ENCODE measurements at regions not wholly inside any gene's neighbourhood (a gene's known extent, or its start where the extent isn't known, plus 50 kb on each side); places are given as distances from the start of the nearest gene placed in this dataset.
"Not testable (repeated sequence)": the region's sequence is repeated elsewhere in the genome, so short reads cannot be mapped to it uniquely, and the experiment has no call there.

DNA sequence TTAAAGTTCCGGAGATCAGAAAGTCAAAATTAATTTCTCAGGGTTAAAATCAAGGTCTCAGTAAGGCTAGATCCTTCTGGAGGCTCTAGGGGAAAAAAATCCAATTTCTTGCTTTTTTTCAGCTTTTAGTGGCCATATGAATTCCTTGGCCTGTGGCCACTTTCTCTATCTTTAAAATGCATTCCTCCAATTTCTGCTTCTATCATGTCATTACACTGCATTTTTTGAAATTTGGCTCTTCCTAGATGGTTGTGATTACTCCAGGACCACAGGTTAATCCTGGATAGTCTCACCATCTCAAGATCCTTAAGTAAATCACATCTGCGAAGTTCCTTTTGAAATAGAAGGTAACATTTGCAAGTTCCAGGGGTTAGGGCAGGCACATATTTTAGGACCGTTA, 1294.9 kb upstream of the CITED2 start:
- DNase-seq (ENCODE audit: low spot score), result no peak

DNA sequence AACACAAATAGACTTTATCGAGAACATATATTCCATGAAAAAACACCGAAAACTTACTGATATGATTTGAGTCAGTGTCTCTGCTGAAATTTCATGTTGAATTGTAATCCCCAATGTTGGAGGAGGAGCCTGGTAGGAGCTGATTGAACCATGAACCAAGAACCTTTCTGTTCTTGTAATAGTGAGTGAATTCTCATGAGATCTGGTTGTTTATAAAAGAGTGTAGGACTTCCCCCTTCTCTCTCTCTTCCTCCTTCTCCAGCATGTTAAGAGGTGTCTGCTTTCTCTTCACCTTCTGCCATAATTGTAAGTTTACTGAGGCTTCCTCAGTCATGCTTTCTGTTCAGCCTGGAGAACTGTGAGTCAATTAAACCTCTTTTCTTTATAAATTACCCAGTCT, 1289.3 kb upstream of the CITED2 start:
- no peak for DNase-seq (ENCODE audit: low spot score)

DNA sequence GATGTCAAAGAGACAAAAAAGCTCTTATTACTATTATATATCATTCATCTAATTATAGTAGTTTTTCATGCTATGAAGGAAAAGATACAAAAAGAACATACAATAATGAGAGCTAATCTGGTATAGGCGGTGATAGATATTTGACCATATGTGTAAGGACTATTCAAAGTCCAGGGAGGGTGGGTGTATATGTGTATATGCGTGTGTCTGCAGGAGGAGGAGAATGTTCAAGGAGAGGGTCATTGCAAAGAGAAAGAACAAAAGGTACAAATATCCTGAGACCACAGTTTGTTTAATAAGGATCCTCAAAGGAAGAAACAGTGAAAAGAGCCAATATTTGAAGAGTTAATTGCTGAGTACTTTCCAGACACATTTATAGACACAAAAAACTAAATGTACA, 1288.6 kb upstream of the CITED2 start:
- DNase-seq (ENCODE audit: low spot score), result no peak

- no peak for DNase-seq (ENCODE audit: low spot score)
These were observed 1287.2 kb upstream of the CITED2 start for GRCh38 chr6:140661691-140662090.

DNA sequence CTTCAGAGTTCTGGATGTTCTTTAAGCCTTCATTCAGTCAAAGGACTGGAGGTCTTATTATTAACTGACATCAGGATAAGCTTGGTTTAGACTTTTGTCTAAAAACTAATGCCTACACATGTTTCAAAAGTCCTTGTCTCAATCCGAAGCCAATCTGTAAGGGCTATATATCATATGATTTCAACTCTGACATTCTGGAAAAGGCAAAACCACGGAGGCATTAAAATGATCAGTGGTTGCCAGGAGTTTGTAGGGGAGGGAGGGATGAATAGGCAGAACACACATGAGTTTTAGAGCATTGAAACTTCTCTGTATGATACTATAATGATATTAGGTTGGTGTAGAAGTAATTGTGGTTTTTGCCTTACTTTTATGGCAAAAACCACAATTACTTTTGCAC, 1285.8 kb upstream of the CITED2 start:
- no peak for DNase-seq (ENCODE audit: low spot score)

GRCh38 chr6:140653972-140654371, 1279.5 kb upstream of the CITED2 start:
- no peak for DNase-seq (ENCODE audit: low spot score)

GRCh38 chr6:140653506-140653905, 1279.1 kb upstream of the CITED2 start:
- DNase-seq (ENCODE audit: low spot score), result no peak

DNA sequence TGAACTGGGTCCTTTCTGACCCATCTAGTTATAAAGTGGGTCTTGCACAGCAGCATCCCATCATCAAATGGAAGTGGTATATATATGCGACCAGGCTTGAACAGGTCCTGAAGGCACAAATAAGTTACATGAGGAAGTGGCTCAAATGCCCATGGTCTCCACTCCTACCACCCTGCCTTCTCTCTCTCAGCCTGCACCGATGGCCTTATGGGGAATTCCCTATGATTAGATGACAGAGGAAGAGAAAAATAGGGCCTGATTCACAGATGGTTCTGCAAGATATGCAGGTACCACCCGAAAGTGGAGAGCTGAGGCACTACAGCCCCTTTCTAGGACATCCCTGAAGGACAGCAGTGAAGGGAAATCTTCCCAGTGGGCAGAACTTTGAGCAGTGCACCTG, 1275.1 kb upstream of the CITED2 start:
- DNase-seq (ENCODE audit: low spot score), result not testable (repeated sequence)

- not testable (repeated sequence) for DNase-seq (ENCODE audit: low spot score)
These were observed 1272.9 kb upstream of the CITED2 start for GRCh38 chr6:140647322-140647721.

- DNase-seq (ENCODE audit: low spot score), result no peak
These were observed 1269.6 kb upstream of the CITED2 start for GRCh38 chr6:140644017-140644416.

- no peak for DNase-seq (ENCODE audit: low spot score)
These were observed 1267.0 kb upstream of the CITED2 start for GRCh38 chr6:140641412-140641811.

DNA sequence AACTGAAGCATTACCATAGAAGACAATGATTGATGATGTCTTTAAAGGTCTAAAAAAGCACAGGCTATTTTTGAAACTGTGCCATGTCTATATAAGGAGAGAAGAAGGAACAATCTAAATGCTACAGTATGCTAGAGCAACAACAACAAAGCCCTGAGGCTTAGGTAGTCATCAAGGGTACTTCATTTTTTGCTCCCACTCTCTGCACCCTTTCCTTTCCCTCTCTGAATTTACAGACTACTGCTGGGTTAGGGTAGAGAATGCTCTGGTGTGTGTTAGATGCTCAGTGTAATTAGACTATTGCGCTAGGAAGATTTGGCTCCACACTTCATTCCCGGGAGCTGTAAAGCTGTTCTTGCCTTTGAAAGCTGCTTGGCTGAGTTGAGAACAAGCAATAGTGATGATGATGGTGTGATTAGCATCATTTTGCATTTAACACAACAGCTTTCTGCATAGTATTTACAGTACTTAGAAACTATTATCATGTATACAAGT, 1262.5 kb upstream of the CITED2 start:
- DNase-seq (ENCODE audit: low spot score), result peak; percentile 12

DNA sequence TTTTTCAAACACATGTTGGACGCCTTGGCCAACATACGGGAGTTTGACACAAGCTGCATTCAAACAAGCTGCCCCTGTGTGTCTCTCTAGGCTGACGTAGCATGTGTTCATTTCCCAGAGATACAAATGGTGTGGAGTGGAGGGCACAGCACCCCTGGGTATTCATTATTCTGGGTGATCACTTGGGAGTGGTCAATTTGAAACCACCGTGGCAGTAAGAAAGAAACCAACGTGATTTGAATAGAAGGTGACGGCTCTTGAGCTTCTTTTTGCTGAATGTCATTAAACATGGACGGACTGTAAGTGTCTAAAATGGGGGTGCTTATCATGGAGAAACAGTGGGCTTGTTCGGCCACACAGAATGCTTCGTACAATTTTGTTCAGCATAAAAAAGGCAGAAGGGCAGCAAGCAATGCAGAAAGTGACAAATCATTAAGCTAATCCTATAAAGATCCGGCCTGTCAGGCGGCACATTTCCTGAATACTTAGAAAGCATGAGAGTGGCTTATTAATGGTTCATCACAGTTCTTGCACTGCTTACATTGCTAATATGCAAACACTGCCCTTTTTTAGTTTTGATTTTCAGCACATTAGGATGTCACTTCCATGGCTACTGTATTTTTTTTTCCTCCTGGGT, 1261.9 kb upstream of the CITED2 start:
- DNase-seq (ENCODE audit: low spot score), result peak; percentile 27

DNA sequence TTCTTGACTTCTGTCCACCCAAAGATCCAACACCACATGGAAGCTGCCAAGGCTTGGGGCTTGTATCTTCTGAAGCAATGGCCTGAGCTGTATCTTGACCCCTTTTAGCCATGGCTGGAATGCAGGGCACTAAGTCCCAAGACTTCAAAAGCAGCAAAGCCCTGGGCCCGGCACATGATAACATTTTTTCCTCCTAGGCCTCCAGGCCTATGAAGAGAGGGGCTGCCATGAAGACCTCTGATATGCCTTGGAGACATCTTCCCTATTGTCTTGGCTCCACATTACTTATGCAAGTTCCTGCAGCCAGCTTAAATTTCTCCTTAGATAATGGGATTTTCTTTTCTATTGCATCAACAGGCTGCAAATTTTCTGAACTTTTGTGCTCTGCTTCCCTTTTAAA, 1252.6 kb upstream of the CITED2 start:
- DNase-seq (ENCODE audit: low spot score), result no peak

GRCh38 chr6:140623498-140623897, 1249.0 kb upstream of the CITED2 start:
- DNase-seq (ENCODE audit: low spot score), result no peak

DNA sequence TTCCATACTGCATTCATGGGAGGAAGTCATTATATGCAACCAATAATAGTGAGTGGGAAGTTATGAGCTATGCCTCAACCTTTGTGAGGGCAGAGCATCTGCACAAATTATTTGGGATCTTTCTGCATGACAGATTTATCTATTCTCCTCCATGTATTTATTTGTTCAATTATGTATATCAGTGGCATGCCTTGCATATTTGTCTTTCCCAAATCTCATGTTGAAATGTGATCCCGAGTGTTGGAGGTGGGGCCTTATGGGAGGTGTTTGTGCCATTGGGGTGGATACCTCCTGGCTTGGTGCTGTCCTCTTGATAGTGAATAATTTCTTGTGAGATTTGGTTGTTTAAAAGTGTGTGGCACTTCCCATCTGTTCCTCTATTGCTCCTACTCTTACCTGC, 1246.0 kb upstream of the CITED2 start:
- DNase-seq (ENCODE audit: low spot score), result no peak

- DNase-seq (ENCODE audit: low spot score), result no peak
These were observed 1235.5 kb upstream of the CITED2 start for GRCh38 chr6:140609956-140610355.

GRCh38 chr6:140609321-140609720, 1234.9 kb upstream of the CITED2 start:
- no peak for DNase-seq (ENCODE audit: low spot score)

DNA sequence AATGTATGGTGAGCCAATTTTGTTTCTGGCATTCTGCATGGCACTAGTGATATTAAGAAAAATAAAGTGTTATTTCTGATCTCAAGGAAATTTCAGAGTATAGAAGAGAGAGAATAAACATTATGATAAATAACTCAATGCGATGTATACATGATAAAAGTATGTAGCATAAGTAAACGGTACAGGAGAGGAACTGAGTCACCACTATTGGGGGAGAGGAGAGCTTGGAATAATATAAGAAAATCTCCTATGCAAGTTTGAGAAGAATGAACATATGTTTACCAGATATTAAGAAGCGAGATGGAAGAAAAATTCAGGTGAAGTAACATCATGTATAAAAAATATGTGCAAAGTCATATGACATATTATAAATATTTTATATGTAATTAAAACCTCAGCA, 1230.3 kb upstream of the CITED2 start:
- DNase-seq (ENCODE audit: low spot score), result no peak

- no peak for DNase-seq (ENCODE audit: low spot score)
These were observed 1228.2 kb upstream of the CITED2 start for GRCh38 chr6:140602431-140603248.

DNA sequence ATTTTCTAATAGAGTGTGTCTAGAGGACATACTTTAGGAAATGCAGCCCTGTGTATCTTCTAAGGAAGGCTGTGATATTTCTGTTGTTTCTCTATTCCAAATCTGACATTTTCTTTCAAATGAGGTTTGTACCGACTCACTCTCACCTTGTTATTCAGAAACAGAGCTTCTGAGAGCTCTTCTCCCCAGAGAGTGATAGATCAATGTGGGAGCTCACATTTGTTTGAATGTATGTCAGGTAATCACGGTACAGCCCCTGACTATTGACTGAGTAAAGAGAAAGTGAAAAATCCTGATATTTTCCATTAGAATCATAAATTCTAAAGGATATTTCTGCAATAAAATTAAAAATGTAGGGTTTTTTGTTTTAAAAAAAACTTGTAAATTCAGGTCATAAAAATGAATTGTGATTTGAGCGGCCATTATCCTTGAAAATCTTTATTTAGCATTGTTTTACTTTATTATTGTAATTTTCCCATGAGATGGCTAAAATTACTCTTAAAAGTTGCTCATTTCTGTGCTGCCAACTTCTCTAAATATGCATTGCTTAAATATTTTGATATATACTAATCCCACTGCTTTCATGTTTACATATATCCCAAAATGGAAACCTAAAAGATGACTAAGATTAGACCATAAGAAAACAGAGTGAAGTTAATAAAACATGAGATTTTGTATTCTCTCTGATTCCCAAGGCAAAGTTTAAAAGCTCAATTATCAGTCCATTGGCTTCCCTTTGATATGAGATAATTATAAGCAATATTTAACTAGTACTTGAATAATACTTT, 1226.8 kb upstream of the CITED2 start:
- no peak for DNase-seq (ENCODE audit: low spot score)

DNA sequence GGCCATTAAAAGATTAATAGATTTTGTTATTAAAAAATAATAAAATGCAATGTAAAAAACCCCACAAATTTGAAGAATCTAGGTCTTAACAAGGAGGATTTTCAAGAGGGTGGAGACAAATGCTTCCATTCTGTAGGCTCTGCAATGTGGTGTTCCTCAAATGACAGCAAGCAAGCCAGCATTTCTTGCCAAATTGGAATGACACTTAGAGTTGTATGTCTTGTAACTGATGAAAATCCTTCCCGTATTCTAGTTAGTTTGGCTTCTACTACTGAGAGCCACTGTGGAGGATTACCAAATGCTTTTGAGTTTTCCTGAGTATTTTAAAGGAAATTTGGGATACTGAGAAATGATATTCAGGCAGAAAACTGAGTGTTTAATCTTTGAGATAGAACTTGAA, 1225.5 kb upstream of the CITED2 start:
- DNase-seq (ENCODE audit: low spot score), result no peak

DNA sequence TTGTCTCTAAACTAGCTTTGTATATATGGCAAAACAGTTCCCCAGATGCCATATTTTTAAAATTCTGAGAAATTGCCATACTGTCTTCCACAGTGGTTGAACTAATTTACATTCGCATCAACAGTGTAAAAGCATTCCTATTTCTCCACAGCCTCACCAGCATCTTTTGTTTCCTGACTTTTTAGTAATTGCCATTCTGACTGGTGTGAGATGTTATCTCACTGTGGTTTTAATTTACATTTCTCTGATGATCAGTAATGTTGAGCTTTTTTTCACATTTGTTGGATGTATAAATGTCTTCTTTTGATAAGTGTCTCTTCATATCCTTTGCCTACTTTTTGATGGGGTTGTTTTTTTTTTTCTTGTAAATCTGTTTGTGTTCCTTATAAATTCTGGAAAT, 1222.7 kb upstream of the CITED2 start:
- DNase-seq (ENCODE audit: low spot score), result no peak

Data from D341Med (cell line).